Heart left ventricle (tissue), 16 donors: ENCODE measurements at regions not wholly inside any gene's neighbourhood (a gene's known extent, or its start where the extent isn't known, plus 50 kb on each side); places are given as distances from the start of the nearest gene placed in this dataset.
A peak's percentile ranks its signal among the peaks of the same experiment; 100 is the strongest.
"Not testable (repeated sequence)": the region's sequence is repeated elsewhere in the genome, so short reads cannot be mapped to it uniquely, and the experiment has no call there.

Source experiments
- ATAC-seq, 4 donors: fragments of 200-7000 bp; cut with Tn5 transposase; one replicate each; pipeline ENCODE4 v1.9.1; 2020 to 2022; ENCODE audit warnings: moderate library complexity in 4 of 4, mild to moderate bottlenecking in 3 of 4, moderate number of reproducible peaks in 1 of 4
- DNase-seq, 5 donors: peaks; one replicate each; pipeline ENCODE4 v3.0.0-alpha.2; 2020
- H3K27ac ChIP-seq, 12 donors: fragments of 200-600 bp; sonication (generic) in 4 of 12; one replicate each; pipeline versions ENCODE4 v1.5.0 to v1.8.0; 2016 to 2022; ENCODE audit warnings: mild to moderate bottlenecking in 2 of 12
- H3K27me3 ChIP-seq, 9 donors: fragments of 200-600 bp; sonication (generic) in 2 of 9; one replicate each; pipeline versions ENCODE4 v1.5.1 to v1.8.0; 2016 to 2022; ENCODE audit warnings: mild to moderate bottlenecking in 3 of 9
- H3K36me3 ChIP-seq, 9 donors: fragments of 200-600 bp; sonication (generic) in 2 of 9; one replicate each; pipeline versions ENCODE4 v1.5.0 to v1.8.0; 2018 to 2022; ENCODE audit warnings: mild to moderate bottlenecking in 2 of 9
- H3K4me1 ChIP-seq, 12 donors: fragments of 200-600 bp; sonication (generic) in 4 of 12; one replicate each; pipeline versions ENCODE4 v1.5.0 to v1.8.0; 2016 to 2022; ENCODE audit warnings: mild to moderate bottlenecking in 3 of 12
- H3K4me3 ChIP-seq, 12 donors: fragments of 200-600 bp; sonication (generic) in 4 of 12; one replicate each; pipeline versions ENCODE4 v1.5.0 to v1.8.0; 2017 to 2022; ENCODE audit warnings: mild to moderate bottlenecking in 9 of 12, moderate library complexity in 4 of 12
- H3K9me3 ChIP-seq, 12 donors: fragments of 200-600 bp; sonication (generic) in 4 of 12; one replicate each; pipeline versions ENCODE4 v1.5.0 to v1.8.0; 2016 to 2022; ENCODE audit warnings: mild to moderate bottlenecking in 1 of 12
- POLR2A ChIP-seq, 2 donors: fragments of 450-650 bp; IDR thresholded peaks; one replicate each; pipeline ENCODE4 v1.6.1; 2017; ENCODE audit warnings: antibody characterized with exemption in 2 of 2, mild to moderate bottlenecking in 2 of 2, moderate library complexity in 2 of 2
- WGBS, 4 donors: extraction: QIAGEN DNeasy Blood & Tissue Kit in 2 of 4; methylation state at CpG; one replicate each; pipeline versions ENCODE4 v1.1.5 to v1.1.7; 2013 to 2018; 5-methylcytosine and 5-hydroxymethylcytosine counted together
- intact Hi-C, 10 donors: fragments of 100-400 bp; cut with DNase I; formaldehyde crosslinking; loops; one replicate each; pipeline versions ENCODE4 v1.11.1 to v1.14.2; 2022
- TF ChIP-seq, protein P1 (sequence below), 12 donors: fragments of 200-600 bp; sonication (generic) in 4 of 12; IDR thresholded peaks; one replicate each; pipeline versions ENCODE4 v1.5.0 to v1.8.0; 2018 to 2022; ENCODE audit warnings: antibody characterized with exemption in 12 of 12, mild to moderate bottlenecking in 5 of 12
- donor health status: ischemic (EF 13 %, LVEDD 7.1; RV severe dilation, severe dysfunction).
- donor health status: healthy with polysubstance abuse.
- donor health status: DM: no; HTN: yes; CAD: no.
- donor health status: DM: no; HTN: no; CAD: no.
- donor health status: ischemic (EF 25% LVEDD 6.9; RV normal size, moderate dysfunction).
- donor health status: ischemic (EF 25% LVEDD 5.7; RV mildly dilated, moderate dysfunction).
- donor health status: healthy.
- donor health status: DM: yes; HTN: yes; CAD: no.
- donor health status: ischemic (EF 35%, LVEDD 5.7; RV mildly dilated, moderate dysfunction).
- donor health status: nonischemic (EF 11% LVEDD 7.7; RV severe dilation, severe dysfunction).
- donor health status: DM: yes; HTN: yes; CAD: no.
- donor health status: PGD.
- donor health status: ischemic (EF 29% LVEDD 5.4; RV normal size, mild dysfunction).
- donor health status: nonischemic (EF 23%, LVEDD 6.1; RV moderate dilation, normal function).

DNA sequence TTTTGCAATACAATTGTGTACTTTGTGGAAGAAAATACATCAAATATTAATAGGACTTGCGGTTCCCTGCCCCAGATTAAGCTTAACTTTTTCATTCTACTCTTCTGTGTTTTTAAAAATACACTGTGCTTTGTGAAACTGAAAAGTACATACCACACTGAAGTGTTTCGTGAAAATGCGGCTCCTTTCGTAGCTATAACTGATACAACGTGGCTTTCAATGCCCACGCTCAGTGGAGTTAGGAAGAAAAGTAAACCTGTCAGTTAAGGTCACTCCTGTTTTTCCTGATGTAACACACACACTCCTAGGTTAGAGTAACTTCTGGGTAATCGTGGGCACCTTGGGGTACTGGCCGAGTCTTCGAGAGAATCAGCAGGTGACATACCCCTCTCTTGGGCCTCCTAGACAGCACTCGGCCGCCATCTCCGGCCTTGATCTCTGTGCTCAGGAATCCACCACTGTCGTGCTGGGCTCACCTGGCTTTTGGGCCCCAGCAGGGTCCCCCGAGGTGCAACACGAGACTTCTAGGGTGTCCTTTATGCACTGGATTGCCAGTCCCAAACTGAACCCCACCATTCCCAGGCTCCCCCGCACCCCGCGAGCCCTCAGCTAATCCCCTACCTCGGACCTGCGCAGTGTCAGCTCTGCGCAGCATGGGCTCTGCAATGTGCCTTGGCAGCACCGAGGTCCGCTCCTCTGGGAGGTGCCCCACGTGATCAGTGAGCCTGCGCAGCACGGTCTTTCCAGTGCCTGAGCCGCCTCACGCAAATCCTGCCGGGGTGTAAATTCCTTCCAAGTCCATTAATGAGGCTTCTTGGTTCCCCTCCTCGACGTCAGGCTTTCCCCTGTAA is 162.6 kb upstream of the INTU start:
- intact Hi-C loops: no loop called here
- Histone ChIP-seq H3K9me3 (peaks cover 0 to 10% (median 0%) of the 10 kb centered on the region in 12 donors), H3K36me3 (no peaks in the 10 kb centered on the region), H3K27ac (no peak overlapping the region), H3K4me1 (no peaks in the 10 kb centered on the region), H3K4me3 (no peak overlapping the region), H3K27me3 (no peaks in the 10 kb centered on the region)
- TF ChIP-seq POLR2A (IDR thresholded peaks at IDR 0.05): no peak
- TF ChIP-seq, protein P1, sequence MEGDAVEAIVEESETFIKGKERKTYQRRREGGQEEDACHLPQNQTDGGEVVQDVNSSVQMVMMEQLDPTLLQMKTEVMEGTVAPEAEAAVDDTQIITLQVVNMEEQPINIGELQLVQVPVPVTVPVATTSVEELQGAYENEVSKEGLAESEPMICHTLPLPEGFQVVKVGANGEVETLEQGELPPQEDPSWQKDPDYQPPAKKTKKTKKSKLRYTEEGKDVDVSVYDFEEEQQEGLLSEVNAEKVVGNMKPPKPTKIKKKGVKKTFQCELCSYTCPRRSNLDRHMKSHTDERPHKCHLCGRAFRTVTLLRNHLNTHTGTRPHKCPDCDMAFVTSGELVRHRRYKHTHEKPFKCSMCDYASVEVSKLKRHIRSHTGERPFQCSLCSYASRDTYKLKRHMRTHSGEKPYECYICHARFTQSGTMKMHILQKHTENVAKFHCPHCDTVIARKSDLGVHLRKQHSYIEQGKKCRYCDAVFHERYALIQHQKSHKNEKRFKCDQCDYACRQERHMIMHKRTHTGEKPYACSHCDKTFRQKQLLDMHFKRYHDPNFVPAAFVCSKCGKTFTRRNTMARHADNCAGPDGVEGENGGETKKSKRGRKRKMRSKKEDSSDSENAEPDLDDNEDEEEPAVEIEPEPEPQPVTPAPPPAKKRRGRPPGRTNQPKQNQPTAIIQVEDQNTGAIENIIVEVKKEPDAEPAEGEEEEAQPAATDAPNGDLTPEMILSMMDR (IDR thresholded peaks at IDR 0.05): no peak
- ATAC-seq (no peak), DNase-seq (no peak)
- 94 to 97% (median 94%) methylated on average over 30 to 31 of the region's 31 CpGs for WGBS, 4 donors

- H3K36me3 ChIP-seq, H3K4me3 ChIP-seq, DNase-seq, H3K9me3 ChIP-seq, H3K27me3 ChIP-seq, ATAC-seq, intact Hi-C loops, H3K4me1 ChIP-seq, H3K27ac ChIP-seq: not testable (repeated sequence)
- WGBS, 4 donors: 94 to 95% (median 95%) methylated on average over 3 of the region's 3 CpGs
These were observed 154.5 kb upstream of the INTU start for GRCh38 chr4:127478271-127478670.

GRCh38 chr4:127479031-127479622 is 153.6 kb upstream of the INTU start:
- no peaks in the 10 kb centered on the region for H3K4me1 ChIP-seq
- peaks cover 0 to 3% (median 0%) of the 10 kb centered on the region in 12 donors for H3K9me3 ChIP-seq
- H3K4me3 ChIP-seq: no peak overlapping the region
- no peaks in the 10 kb centered on the region for H3K36me3 ChIP-seq
- TF ChIP-seq, protein P1 (IDR thresholded peaks at IDR 0.05): peak; percentile 25 to 71 (median 52)
- TF ChIP-seq POLR2A (IDR thresholded peaks at IDR 0.05): no peak
- H3K27ac ChIP-seq: no peak overlapping the region
- DNase-seq: no peak
- intact Hi-C loops: no loop called here
- no peaks in the 10 kb centered on the region for H3K27me3 ChIP-seq
- no peak for ATAC-seq

- Histone ChIP-seq H3K27ac (no peak overlapping the region), H3K27me3 (no peaks in the 10 kb centered on the region), H3K36me3 (no peaks in the 10 kb centered on the region), H3K4me3 (no peak overlapping the region), H3K9me3 (no peaks in the 10 kb centered on the region), H3K4me1 (peaks cover 0 to 4% (median 0%) of the 10 kb centered on the region in 12 donors)
- ATAC-seq: no peak
- intact Hi-C loops: no loop called here
- no peak for DNase-seq
- 56 to 83% (median 62%) methylated on average over 1 of the region's 1 CpG for WGBS, 4 donors
- no peak for TF ChIP-seq POLR2A (IDR thresholded peaks at IDR 0.05)
- TF ChIP-seq, protein P1 (IDR thresholded peaks at IDR 0.05): no peak
These were observed 150.7 kb upstream of the INTU start for GRCh38 chr4:127482049-127482448.
